ENCODE measurements at regions not wholly inside any gene's neighbourhood (a gene's known extent, or its start where the extent isn't known, plus 50 kb on each side); places are given as distances from the start of the nearest gene placed in this dataset.

GRCh38 chr1:115233598-115233997, 104.5 kb downstream of the NGF start:
- no peak for DNase-seq

- no peak for DNase-seq
These were observed 107.8 kb downstream of the NGF start for GRCh38 chr1:115230281-115230680.

- DNase-seq: no peak
These were observed 109.0 kb downstream of the NGF start for GRCh38 chr1:115229016-115229415.

GRCh38 chr1:115228191-115228590, 109.9 kb downstream of the NGF start:
- no peak for DNase-seq

- DNase-seq: no peak
These were observed 110.5 kb downstream of the NGF start for GRCh38 chr1:115227346-115228082.

- no peak for DNase-seq
These were observed 111.9 kb downstream of the NGF start for GRCh38 chr1:115225993-115226685.

- no peak for DNase-seq
These were observed 113.4 kb downstream of the NGF start for GRCh38 chr1:115224636-115225035.

GRCh38 chr1:115222616-115223402, 115.2 kb downstream of the NGF start:
- no peak for DNase-seq

GRCh38 chr1:115220340-115221270, 117.4 kb downstream of the NGF start:
- no peak for DNase-seq

- DNase-seq: no peak
These were observed 118.1 kb downstream of the NGF start for GRCh38 chr1:115219927-115220326.

- no peak for DNase-seq
These were observed 119.3 kb downstream of the NGF start for GRCh38 chr1:115218699-115219098.

GRCh38 chr1:115218034-115218405, 120.0 kb downstream of the NGF start:
- DNase-seq: no peak

GRCh38 chr1:115217150-115218033, 120.7 kb downstream of the NGF start:
- DNase-seq: no peak

GRCh38 chr1:115215703-115216521, 122.1 kb downstream of the NGF start:
- DNase-seq: no peak

GRCh38 chr1:115215110-115215509, 122.9 kb downstream of the NGF start:
- DNase-seq: no peak

- no peak for DNase-seq
These were observed 124.0 kb downstream of the NGF start for GRCh38 chr1:115214098-115214497.

GRCh38 chr1:115213130-115213529, 123.8 kb upstream of the TSPAN2 start:
- no peak for DNase-seq

GRCh38 chr1:115211071-115211745, 121.9 kb upstream of the TSPAN2 start:
- DNase-seq: no peak

GRCh38 chr1:115210302-115210711, 121.0 kb upstream of the TSPAN2 start:
- DNase-seq: no peak

GRCh38 chr1:115204513-115204912, 115.2 kb upstream of the TSPAN2 start:
- DNase-seq: no peak

Data from right hindlimb (tissue), 1 donor.